Glomerular visceral epithelial cell (primary cell): ENCODE measurements at regions not wholly inside any gene's neighbourhood (a gene's known extent, or its start where the extent isn't known, plus 50 kb on each side); places are given as distances from the start of the nearest gene placed in this dataset.
A peak's percentile ranks its signal among the peaks of the same experiment; 100 is the strongest.

Experiments used
- DNase-seq: peaks from one replicate; pipeline ENCODE4 v3.0.0-alpha.2; 2016; ENCODE audit errors: extremely low spot score

DNA sequence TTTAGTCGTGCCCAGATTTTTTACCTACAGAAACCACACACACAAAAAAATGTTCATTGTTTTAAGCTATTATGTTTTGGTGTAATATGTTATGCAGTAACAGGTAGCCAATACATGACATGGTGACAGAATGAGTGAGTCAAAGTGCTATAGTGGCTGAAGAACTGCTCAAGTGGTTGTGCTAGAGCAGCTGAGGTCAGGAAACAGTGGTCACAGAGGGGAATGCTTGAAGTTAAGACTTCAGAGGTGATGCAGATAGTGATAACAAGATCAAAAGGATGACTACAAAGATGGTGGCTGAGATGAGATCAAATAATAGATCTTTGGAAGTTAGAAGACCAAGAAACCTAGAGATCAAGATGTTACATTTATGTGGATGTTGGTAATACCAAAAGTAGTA is 174.3 kb downstream of the KCNE4 start:
- DNase-seq = no peak

- DNase-seq = no peak
Measured at GRCh38 chr2:223227338-223227737, 175.3 kb downstream of the KCNE4 start.

GRCh38 chr2:223228871-223229270 is 176.9 kb downstream of the KCNE4 start:
- DNase-seq = no peak

GRCh38 chr2:223230352-223230751 is 178.4 kb downstream of the KCNE4 start:
- DNase-seq = no peak

GRCh38 chr2:223232285-223232684 is 180.3 kb downstream of the KCNE4 start:
- no peak for DNase-seq

DNA sequence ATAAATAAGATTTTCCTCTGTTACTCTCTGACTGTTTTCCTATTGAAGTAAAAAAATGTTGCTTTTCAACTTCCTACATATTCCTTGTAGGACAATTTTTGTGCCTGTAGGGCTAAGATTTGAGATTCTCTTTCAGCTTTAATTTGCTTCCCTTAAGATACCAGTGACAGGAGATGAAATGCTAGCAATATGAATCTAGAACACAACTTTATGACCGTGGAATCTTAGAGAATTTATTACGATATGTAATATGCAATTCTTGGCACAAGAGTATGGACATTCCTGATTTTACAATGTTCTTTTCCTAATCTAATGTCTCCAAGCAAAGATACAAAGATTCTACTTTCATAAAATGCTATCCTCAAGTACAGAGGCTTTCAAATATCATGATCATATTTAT is 180.9 kb downstream of the KCNE4 start:
- DNase-seq = no peak

DNA sequence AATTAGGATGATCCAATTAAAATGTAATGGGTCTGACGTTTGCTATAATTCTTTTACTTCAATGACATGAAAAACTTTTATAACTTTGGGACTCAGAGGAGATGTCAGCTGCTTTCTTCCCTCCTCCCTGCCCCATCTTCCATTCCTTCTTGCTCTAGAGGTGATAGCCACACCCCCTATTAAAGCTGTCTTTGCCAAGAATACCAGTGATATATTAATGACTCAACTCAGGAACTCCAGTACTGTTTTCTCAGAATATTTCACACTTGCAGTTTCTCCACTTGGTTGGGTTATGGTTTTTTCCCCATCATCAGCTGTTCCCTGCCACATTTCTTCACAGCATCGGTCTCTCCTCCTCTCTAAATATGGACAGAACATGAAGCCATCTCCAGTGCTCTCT is 184.0 kb downstream of the KCNE4 start:
- DNase-seq = peak; percentile 26

DNA sequence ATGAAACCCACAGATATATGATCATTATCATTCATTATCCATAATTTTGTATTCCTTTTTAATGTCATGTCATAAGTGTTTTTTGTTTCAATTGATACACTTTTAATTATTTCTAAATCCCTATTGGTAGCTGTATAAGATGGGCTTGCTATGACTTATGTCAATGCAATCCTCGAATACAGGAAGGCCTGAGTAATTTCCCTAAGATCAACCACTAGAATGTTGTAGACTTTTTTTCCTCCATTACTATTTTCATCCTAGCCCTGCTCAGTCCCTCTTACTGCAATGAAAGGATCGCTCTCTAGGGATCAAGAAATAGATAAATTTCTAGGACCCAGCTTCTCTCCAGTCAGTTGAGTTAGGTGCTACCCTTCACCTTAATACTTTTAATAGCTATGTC is 186.3 kb downstream of the KCNE4 start:
- no peak for DNase-seq

DNA sequence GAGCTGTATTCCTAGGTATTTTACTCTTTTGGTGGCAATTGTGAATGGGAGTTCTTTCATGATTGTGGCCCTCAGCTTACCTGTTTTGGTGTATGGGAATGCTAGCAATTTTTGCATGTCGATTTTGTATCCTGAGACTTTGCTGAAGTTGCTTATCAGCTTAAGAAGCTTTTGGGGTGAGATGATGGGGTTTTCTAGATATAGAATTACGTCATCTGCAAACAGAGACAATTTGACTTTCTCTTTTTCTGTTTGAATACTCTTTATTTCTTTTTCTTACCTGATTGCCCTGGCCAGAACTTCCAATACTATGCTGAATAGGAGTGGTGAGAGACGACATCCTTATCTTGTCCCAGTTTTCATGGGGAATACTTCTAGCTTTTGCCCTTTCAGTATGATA is 191.2 kb downstream of the KCNE4 start:
- no peak for DNase-seq

- DNase-seq = peak; percentile 15
Measured at GRCh38 chr2:223247136-223247535, 195.1 kb downstream of the KCNE4 start.

- DNase-seq = no peak
Measured at GRCh38 chr2:223251656-223252229, 199.8 kb downstream of the KCNE4 start.

- DNase-seq = peak; percentile 6
Measured at GRCh38 chr2:223260681-223261080, 208.7 kb downstream of the KCNE4 start.

DNA sequence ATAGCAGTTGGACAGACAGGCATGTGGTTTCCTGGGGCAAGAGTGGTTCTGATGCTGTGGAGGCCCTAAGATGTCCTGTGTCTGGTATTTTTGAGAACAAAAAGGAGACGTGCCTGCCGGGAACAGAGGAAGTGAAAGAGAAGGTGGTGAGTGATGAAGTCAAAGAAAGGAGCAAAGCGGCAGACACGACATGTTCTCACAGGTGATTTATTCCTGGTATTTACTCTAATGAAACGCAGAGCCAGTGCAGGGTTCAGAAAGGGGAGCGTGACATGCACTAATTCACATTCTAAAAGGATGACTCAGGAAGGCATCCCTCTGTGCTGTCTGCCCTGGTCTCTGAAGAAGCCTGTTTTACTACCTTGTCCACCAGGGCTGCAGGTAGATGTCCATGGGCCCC is 211.0 kb downstream of the KCNE4 start:
- peak; percentile 59 for DNase-seq

GRCh38 chr2:223264541-223265193 is 212.7 kb downstream of the KCNE4 start:
- no peak for DNase-seq

- DNase-seq = no peak
Measured at GRCh38 chr2:223267160-223267951, 215.4 kb downstream of the KCNE4 start.

GRCh38 chr2:223269386-223269785 is 217.4 kb downstream of the KCNE4 start:
- no peak for DNase-seq

GRCh38 chr2:223270548-223270947 is 218.6 kb downstream of the KCNE4 start:
- DNase-seq = no peak

- no peak for DNase-seq
Measured at GRCh38 chr2:223273995-223274394, 222.0 kb downstream of the KCNE4 start.

DNA sequence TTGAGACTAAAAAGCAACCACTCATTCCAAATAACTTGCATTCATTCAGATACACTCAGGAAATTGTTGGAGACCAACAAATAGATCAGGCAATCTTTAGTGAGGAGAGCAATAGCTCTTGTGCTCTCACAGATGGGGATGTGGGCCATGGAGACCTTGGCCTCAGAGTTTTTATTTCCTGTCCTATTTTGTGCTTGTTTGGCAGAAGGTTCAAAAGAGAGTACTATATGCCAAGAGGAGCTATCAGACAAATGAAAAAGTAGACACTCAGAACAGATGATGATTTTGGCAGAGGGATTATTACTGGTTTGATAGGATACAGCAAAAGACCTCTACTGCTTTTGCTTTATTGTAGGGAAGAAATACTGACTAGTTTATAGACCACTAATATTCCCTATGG is 230.2 kb downstream of the KCNE4 start:
- DNase-seq = no peak

- DNase-seq = no peak
Measured at GRCh38 chr2:223283329-223283728, 231.3 kb downstream of the KCNE4 start.

DNA sequence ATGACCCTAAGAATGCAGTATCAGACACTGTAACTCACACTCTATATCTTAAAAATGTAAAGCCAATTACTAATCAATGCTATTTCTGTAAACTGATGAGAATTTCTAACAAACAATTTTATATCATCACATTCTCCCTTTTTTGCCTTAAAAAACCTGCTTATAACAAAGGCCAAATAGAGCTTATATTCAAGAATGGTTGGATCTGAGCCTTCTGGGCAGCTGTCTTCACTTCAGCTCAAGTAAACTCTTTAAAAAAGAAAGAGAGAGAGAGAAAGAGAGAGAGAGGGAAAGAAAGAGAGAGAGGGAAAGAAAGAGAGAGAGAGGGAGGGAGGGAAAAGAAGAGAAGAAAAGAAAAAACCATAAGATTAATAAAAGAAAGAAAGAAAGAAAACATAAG is 231.8 kb downstream of the KCNE4 start:
- no peak for DNase-seq

DNA sequence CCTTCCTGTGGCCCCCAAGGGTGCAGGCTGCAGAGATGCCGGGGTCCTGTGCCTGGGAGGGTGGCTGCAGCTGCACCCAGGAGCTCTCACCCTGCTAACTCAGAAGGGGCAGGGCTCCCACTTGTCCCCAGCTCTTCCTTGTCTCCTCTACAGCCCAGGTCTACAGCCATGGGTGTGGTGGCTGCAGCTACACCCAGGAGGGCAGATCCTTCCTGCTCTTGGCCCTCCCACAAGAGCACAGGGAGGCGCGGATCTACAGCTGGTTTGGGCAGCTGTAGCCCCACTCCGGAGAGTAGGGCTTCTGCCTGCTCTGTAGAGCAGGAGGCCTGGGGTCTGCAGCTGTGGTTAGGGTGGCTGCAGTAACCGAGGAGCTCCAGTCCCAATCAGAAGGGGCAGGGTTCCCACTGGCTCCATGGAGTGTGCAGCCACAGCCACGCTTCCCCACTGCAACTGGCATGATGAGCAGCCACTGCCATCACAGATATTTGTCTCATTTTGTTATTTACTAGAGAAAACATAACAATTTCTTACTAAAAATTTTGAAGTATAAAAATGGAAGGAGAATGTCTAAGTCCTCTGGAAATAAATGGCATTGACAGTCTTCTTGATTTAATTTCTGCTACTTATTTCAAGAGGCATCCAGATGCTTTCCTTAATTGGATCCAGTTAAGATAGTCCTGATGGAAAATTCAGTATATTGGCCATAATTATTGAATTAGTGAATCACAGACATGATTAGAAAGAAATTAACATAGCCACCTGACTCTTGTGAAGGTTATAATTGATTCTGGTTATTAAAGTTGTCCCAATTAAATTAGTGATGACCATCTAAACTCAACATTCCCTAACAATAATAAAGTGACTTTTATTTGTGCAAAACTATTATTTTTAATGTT is 233.6 kb downstream of the KCNE4 start:
- DNase-seq = no peak
